ENCODE measurements at regions not wholly inside any gene's neighbourhood (a gene's known extent, or its start where the extent isn't known, plus 50 kb on each side); places are given as distances from the start of the nearest gene placed in this dataset.
"Not testable (repeated sequence)": the region's sequence is repeated elsewhere in the genome, so short reads cannot be mapped to it uniquely, and the experiment has no call there.

- no peak for DNase-seq (ENCODE audit: low spot score)
Observed at GRCh38 chr15:59896663-59897074, 107.4 kb upstream of the FOXB1 start.

- DNase-seq (ENCODE audit: low spot score): no peak
Observed at GRCh38 chr15:59894835-59895234, 109.3 kb upstream of the FOXB1 start.

- DNase-seq (ENCODE audit: low spot score): no peak
Observed at GRCh38 chr15:59892985-59893384, 111.1 kb upstream of the FOXB1 start.

GRCh38 chr15:59887870-59888269 lies 116.2 kb upstream of the FOXB1 start:
- not testable (repeated sequence) for DNase-seq (ENCODE audit: low spot score)

- DNase-seq (ENCODE audit: low spot score): no peak
Observed at GRCh38 chr15:59887211-59887610, 116.9 kb upstream of the FOXB1 start.

GRCh38 chr15:59886441-59886840 lies 117.7 kb upstream of the FOXB1 start:
- no peak for DNase-seq (ENCODE audit: low spot score)

- DNase-seq (ENCODE audit: low spot score): no peak
Observed at GRCh38 chr15:59885832-59886231, 118.3 kb upstream of the FOXB1 start.

GRCh38 chr15:59879506-59880265 lies 124.4 kb upstream of the FOXB1 start:
- no peak for DNase-seq (ENCODE audit: low spot score)

GRCh38 chr15:59876140-59876539 lies 128.0 kb upstream of the FOXB1 start:
- no peak for DNase-seq (ENCODE audit: low spot score)

GRCh38 chr15:59873644-59874272 lies 130.4 kb upstream of the FOXB1 start:
- DNase-seq (ENCODE audit: low spot score): no peak

GRCh38 chr15:59867086-59867855 lies 136.8 kb upstream of the FOXB1 start:
- DNase-seq (ENCODE audit: low spot score): no peak

- no peak for DNase-seq (ENCODE audit: low spot score)
Observed at GRCh38 chr15:59866642-59867041, 137.5 kb upstream of the FOXB1 start.

- DNase-seq (ENCODE audit: low spot score): no peak
Observed at GRCh38 chr15:59862191-59863155, 141.6 kb upstream of the FOXB1 start.

GRCh38 chr15:59847968-59848367 lies 156.1 kb upstream of the FOXB1 start:
- no peak for DNase-seq (ENCODE audit: low spot score)

GRCh38 chr15:59845942-59846499 lies 156.9 kb upstream of the BNIP2 start:
- no peak for DNase-seq (ENCODE audit: low spot score)

- DNase-seq (ENCODE audit: low spot score): no peak
Observed at GRCh38 chr15:59843609-59844008, 154.5 kb upstream of the BNIP2 start.

- no peak for DNase-seq (ENCODE audit: low spot score)
Observed at GRCh38 chr15:59841036-59841435, 151.9 kb upstream of the BNIP2 start.

GRCh38 chr15:59839906-59840305 lies 150.8 kb upstream of the BNIP2 start:
- DNase-seq (ENCODE audit: low spot score): no peak

- DNase-seq (ENCODE audit: low spot score): no peak
Observed at GRCh38 chr15:59838900-59839299, 149.8 kb upstream of the BNIP2 start.

- no peak for DNase-seq (ENCODE audit: low spot score)
Observed at GRCh38 chr15:59835776-59836175, 146.7 kb upstream of the BNIP2 start.

GRCh38 chr15:59834528-59834927 lies 145.4 kb upstream of the BNIP2 start:
- no peak for DNase-seq (ENCODE audit: low spot score)

GRCh38 chr15:59833366-59833765 lies 144.2 kb upstream of the BNIP2 start:
- DNase-seq (ENCODE audit: low spot score): no peak
